ENCODE measurements at regions not wholly inside any gene's neighbourhood (a gene's known extent, or its start where the extent isn't known, plus 50 kb on each side); places are given as distances from the start of the nearest gene placed in this dataset.

DNA sequence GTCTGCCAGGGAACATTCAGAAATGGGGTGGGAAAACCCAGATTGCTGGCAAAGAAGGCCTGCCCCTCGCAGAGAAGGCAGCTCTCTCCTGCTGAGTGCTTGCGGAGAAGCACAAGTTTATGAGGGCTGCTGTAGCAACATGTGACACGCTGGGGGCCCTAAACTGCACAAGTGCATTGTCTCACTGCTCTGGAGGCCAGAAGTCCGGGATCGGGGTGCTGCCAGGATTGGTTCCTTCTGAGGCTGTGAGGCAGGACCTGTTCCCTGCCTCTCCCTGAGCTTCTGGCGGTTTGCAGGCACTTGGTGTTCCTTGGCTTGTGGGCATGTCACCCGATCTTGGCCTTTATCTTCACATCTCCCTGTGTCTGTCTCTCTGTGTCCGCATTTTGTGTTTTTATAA is 75.6 kb upstream of the NEURL1B start:
- no peak overlapping the region for H3K4me3 ChIP-seq (ENCODE audit: low read depth, low read length)
- Mint-ChIP-seq H3K4me3 (ENCODE audit: unreplicated experiment) (no peak overlapping the region), H3K27ac (ENCODE audit: unreplicated experiment) (no peak overlapping the region), H3K9me3 (ENCODE audit: unreplicated experiment) (no peaks in the 10 kb centered on the region), H3K27me3 (ENCODE audit: insufficient read depth, unreplicated experiment) (no peaks in the 10 kb centered on the region), H3K4me1 (ENCODE audit: low read depth, unreplicated experiment) (peaks cover 25% of the 10 kb centered on the region), H3K36me3 (ENCODE audit: insufficient read depth, unreplicated experiment) (no peaks in the 10 kb centered on the region)
- H3K36me3 ChIP-seq (ENCODE audit: control insufficient read depth, insufficient read depth, low read length), result no peaks in the 10 kb centered on the region
- DNase-seq, result no peak
- ChIA-PET POLR2A (no interaction called here), CTCF (no interaction called here)
- peaks cover 19% of the 10 kb centered on the region for H3K4me1 ChIP-seq
- no peaks in the 10 kb centered on the region for H3K9me3 ChIP-seq
- intact Hi-C loops (cut with micrococcal nuclease; ENCODE audit: unreplicated experiment), result no loop called here
- BruUV-seq (replicated peaks), result no TSS peak
- H3K27me3 ChIP-seq (replicated peaks; ENCODE audit: control insufficient read depth, insufficient read depth, low read length), result no peaks in the 10 kb centered on the region
- TF ChIP-seq, protein P1, sequence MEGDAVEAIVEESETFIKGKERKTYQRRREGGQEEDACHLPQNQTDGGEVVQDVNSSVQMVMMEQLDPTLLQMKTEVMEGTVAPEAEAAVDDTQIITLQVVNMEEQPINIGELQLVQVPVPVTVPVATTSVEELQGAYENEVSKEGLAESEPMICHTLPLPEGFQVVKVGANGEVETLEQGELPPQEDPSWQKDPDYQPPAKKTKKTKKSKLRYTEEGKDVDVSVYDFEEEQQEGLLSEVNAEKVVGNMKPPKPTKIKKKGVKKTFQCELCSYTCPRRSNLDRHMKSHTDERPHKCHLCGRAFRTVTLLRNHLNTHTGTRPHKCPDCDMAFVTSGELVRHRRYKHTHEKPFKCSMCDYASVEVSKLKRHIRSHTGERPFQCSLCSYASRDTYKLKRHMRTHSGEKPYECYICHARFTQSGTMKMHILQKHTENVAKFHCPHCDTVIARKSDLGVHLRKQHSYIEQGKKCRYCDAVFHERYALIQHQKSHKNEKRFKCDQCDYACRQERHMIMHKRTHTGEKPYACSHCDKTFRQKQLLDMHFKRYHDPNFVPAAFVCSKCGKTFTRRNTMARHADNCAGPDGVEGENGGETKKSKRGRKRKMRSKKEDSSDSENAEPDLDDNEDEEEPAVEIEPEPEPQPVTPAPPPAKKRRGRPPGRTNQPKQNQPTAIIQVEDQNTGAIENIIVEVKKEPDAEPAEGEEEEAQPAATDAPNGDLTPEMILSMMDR (IDR thresholded peaks at IDR 0.05; ENCODE audit: insufficient read depth in 1 of 2, low read depth in 1 of 2, low read length in 1 of 2, severe bottlenecking in 1 of 2, unreplicated experiment in 1 of 2), result no peak

DNA sequence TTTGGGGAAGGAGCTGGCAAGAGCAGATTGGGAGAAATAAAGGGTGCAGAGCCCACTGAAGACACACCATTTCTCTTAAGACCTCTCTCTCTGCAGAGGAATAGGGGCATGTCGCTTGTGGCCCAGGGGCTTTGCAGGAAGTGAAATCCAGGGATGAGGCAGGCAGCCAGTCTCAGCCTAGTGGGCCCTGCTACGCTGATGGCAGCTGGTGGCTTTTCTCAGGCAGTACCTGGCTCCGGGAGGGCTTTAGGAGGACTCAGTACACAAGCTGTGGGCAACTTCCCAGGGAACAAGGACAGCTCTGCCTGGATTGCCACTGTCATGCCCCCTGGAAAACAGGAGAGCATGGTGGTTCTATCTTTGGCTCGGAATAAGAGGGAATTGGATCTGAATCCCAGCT is 76.2 kb upstream of the NEURL1B start:
- Mint-ChIP-seq H3K27ac (ENCODE audit: unreplicated experiment) (no peak overlapping the region), H3K36me3 (ENCODE audit: insufficient read depth, unreplicated experiment) (no peaks in the 10 kb centered on the region), H3K4me3 (ENCODE audit: unreplicated experiment) (no peak overlapping the region), H3K27me3 (ENCODE audit: insufficient read depth, unreplicated experiment) (no peaks in the 10 kb centered on the region), H3K9me3 (ENCODE audit: unreplicated experiment) (no peaks in the 10 kb centered on the region), H3K4me1 (ENCODE audit: low read depth, unreplicated experiment) (peaks cover 19% of the 10 kb centered on the region)
- DNase-seq, result no peak
- Histone ChIP-seq H3K36me3 (ENCODE audit: control insufficient read depth, insufficient read depth, low read length) (no peaks in the 10 kb centered on the region), H3K4me3 (ENCODE audit: low read depth, low read length) (no peak overlapping the region), H3K9me3 (no peaks in the 10 kb centered on the region), H3K4me1 (peaks cover 13% of the 10 kb centered on the region), H3K27me3 (replicated peaks; ENCODE audit: control insufficient read depth, insufficient read depth, low read length) (no peaks in the 10 kb centered on the region)
- intact Hi-C loops (cut with micrococcal nuclease; ENCODE audit: unreplicated experiment), result no loop called here
- TF ChIP-seq, protein P1 (IDR thresholded peaks at IDR 0.05; ENCODE audit: insufficient read depth in 1 of 2, low read depth in 1 of 2, low read length in 1 of 2, severe bottlenecking in 1 of 2, unreplicated experiment in 1 of 2), result no peak
- POLR2A ChIA-PET, result no interaction called here
- BruUV-seq (replicated peaks), result no TSS peak
- CTCF ChIA-PET, result no interaction called here

DNA sequence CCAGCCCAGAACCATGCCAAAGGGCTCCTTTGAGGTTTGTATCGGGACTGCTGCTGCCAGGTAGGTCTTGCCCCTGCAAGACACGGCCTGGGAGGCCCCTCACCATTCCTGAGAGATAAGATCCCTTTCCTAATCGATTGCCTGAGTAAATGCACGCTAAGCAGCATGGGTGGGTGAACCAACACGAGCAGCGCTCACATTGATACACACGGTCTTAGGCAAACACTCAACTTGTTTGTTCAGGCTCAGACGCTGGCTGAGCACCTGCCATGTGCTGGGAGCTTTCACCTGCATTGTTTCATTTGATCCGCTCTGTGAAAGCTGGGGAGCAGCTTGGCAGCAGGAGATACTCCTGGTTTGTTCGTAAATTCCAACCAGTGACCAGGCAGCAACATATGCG is 76.9 kb upstream of the NEURL1B start:
- Mint-ChIP-seq H3K27ac (ENCODE audit: unreplicated experiment) (no peak overlapping the region), H3K4me3 (ENCODE audit: unreplicated experiment) (peak overlapping the region; percentile 43), H3K36me3 (ENCODE audit: insufficient read depth, unreplicated experiment) (no peaks in the 10 kb centered on the region), H3K4me1 (ENCODE audit: low read depth, unreplicated experiment) (peaks cover 17% of the 10 kb centered on the region), H3K27me3 (ENCODE audit: insufficient read depth, unreplicated experiment) (no peaks in the 10 kb centered on the region), H3K9me3 (ENCODE audit: unreplicated experiment) (no peaks in the 10 kb centered on the region)
- ChIA-PET CTCF (interaction anchor here (0.5 kb wide), 1 partner anchor 129 kb away, joined by 3 read pairs; no protein-coding TSS in a partner anchor), POLR2A (no interaction called here)
- no TSS peak for BruUV-seq (replicated peaks)
- TF ChIP-seq, protein P1 (IDR thresholded peaks at IDR 0.05; ENCODE audit: insufficient read depth in 1 of 2, low read depth in 1 of 2, low read length in 1 of 2, severe bottlenecking in 1 of 2, unreplicated experiment in 1 of 2), result no peak
- no peaks in the 10 kb centered on the region for H3K27me3 ChIP-seq (replicated peaks; ENCODE audit: control insufficient read depth, insufficient read depth, low read length)
- peak; percentile 57 to 61 for DNase-seq
- intact Hi-C loops (cut with micrococcal nuclease; ENCODE audit: unreplicated experiment), result no loop called here
- H3K36me3 ChIP-seq (ENCODE audit: control insufficient read depth, insufficient read depth, low read length), result no peaks in the 10 kb centered on the region
- no peak overlapping the region for H3K4me3 ChIP-seq (ENCODE audit: low read depth, low read length)
- peaks cover 13% of the 10 kb centered on the region for H3K4me1 ChIP-seq
- no peaks in the 10 kb centered on the region for H3K9me3 ChIP-seq

Measured in Caco-2 (cell line).